GM19351 (cell line): ENCODE measurements at regions not wholly inside any gene's neighbourhood (a gene's known extent, or its start where the extent isn't known, plus 50 kb on each side); places are given as distances from the start of the nearest gene placed in this dataset.

Experiments used
- ATAC-seq: cut with Tn5 transposase; IDR thresholded peaks from one replicate; pipeline ENCODE4 v1.9.1; 2021; ENCODE audit warnings: mild to moderate bottlenecking, moderate library complexity; ENCODE audit not compliant: unreplicated experiment

DNA sequence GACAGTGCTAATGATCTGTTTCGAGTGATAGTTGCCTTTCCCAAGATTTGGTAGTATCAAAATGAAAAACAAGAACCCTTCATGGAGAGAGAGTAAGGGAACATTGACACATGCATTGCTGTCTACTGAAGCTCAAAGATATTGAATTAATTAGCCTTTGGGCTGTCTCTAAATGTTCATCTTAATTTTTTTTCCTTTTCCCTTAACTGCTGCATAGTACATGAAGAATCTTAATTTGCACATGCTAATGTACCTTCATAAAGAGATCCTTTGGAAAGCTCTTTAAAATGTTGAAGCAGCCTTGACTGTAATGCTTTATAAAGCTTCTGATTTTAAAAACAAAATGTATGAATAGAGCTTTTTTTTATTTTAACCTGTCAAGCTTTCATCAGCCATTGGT lies 452.2 kb downstream of the TUSC7 start:
- ATAC-seq, result no peak

DNA sequence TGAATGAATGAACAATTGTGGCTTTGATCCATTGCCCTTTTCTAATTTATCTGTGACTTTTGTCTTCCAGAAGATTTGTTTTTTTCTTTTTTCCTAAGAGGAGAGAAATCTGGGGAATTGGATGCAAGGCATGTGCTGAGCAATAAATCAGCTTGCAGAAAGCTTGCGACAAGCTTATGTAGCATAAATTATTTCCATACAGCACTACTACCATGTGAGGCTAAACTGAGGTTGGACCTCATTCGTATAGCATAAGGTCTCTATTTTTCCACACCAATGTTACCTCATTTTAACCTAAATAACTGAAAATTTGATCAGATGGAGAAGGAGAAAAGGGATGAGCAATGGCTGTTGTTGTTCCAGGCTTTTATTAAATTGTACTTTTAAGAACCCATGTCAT lies 455.6 kb downstream of the TUSC7 start:
- ATAC-seq, result no peak

GRCh38 chr3:117165601-117166051 lies 456.0 kb downstream of the TUSC7 start:
- no peak for ATAC-seq

- no peak for ATAC-seq
Observed at GRCh38 chr3:117168896-117169295, 459.3 kb downstream of the TUSC7 start.

GRCh38 chr3:117170094-117170493 lies 460.5 kb downstream of the TUSC7 start:
- ATAC-seq, result no peak

- no peak for ATAC-seq
Observed at GRCh38 chr3:117171124-117171523, 461.5 kb downstream of the TUSC7 start.

GRCh38 chr3:117172426-117172825 lies 462.8 kb downstream of the TUSC7 start:
- no peak for ATAC-seq

- no peak for ATAC-seq
Observed at GRCh38 chr3:117181222-117181621, 471.6 kb downstream of the TUSC7 start.

- no peak for ATAC-seq
Observed at GRCh38 chr3:117184574-117184973, 475.0 kb downstream of the TUSC7 start.

GRCh38 chr3:117191245-117191644 lies 481.7 kb downstream of the TUSC7 start:
- no peak for ATAC-seq

DNA sequence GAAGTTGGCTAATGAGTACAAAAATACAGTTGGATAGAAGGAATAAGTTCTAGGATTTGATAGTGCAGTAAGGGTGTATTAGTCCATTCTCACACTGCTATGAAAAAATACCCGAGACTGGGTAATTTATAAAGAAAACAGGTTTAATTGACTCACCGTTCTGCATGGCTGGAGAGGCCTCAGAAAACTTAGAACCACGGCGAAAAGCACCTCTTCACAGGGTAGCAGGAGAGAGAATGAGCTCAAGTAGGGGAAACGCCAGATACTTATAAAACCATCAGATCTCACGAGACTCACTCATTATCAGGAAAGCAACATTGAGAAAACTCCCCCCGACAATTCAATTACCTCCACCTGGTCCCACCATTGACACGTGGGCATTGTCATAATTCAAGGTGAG lies 483.3 kb downstream of the TUSC7 start:
- ATAC-seq, result peak; percentile 41

- no peak for ATAC-seq
Observed at GRCh38 chr3:117193390-117193789, 483.8 kb downstream of the TUSC7 start.

- no peak for ATAC-seq
Observed at GRCh38 chr3:117195034-117195433, 485.5 kb downstream of the TUSC7 start.

- no peak for ATAC-seq
Observed at GRCh38 chr3:117200962-117201361, 491.4 kb downstream of the TUSC7 start.

DNA sequence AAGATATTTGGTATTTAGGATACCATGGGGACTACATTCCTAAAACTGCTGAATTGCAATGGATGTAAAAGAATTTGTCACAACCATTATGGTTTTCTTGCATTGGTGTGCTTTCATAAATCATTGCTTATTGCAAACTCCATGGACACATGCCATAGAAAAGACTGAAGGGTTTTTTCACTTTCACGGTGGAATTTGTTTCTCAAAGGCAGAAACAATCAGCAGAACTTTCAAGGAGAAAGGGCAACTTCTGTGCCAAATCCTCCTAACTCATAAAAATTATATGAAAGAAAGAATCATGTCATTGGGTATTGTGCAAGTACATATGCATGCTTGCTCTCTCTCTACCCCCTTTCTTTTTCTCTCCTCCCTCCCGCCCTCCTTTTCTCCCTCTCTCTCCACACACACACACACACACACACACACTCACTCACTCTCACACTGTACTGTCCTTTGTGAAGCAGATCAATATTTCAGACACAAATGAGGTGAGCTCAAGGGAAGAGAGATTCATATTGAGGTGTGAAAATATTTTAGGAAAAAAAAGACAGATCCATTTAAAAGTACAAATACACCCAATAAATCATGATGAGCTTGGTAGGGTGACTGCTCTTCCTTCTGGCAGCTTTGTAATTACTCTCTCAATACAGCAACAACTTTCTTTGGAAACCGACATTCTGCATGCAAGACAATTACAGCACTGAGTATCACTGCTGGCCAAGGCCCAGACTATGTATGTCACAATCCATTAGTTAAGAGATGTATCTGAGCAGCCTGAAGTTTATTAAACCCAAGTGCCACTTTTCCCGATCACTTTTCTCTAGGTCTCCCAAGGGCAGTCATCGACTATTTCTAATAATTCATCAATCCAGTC lies 492.6 kb downstream of the TUSC7 start:
- no peak for ATAC-seq

DNA sequence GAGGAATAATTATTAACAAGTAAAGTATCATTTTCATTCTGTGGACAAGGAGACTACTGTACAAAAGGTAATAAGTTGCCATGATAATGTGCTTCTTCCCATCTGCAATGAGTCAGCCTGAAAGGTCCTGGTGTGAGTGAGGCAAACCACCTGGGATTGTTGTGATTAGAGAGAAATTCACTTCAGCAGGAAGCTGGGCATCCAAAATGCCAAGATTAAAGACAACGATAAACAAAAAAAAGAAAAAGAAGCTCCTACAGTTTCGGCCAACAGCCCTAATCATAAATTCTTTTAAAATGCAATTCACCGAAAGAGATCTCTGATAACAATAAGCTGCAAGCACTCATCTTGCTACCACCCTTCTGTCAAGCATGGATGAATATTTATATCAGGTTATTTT lies 507.8 kb downstream of the TUSC7 start:
- no peak for ATAC-seq

DNA sequence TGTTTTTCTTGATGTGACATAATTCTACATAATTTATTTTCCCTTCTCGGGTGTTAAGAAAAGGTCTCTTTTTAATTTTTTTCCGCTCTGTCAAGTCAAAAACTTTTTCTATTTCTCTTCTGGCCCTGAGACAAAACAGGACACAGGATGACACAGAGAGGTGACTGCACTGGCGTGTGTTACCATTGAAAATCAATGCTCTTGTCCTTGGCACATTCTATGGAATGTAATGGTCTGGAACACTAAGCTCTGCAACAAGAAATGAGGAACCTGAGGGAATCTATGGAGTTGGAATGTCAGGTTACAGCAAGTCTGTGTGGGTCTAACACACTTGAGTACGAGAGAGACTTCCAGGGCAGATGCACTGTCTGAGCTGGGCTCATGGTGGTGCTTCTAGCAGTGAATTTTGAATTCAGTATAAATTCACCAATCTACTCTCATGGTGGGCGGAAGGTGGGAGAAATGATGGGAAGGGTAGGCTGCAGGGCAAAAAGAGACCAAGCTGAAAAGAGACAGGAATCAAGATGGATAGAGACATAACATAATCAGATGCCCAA lies 508.3 kb downstream of the TUSC7 start:
- no peak for ATAC-seq

GRCh38 chr3:117218641-117219048 lies 509.1 kb downstream of the TUSC7 start:
- ATAC-seq, result no peak

- ATAC-seq, result no peak
Observed at GRCh38 chr3:117219296-117219695, 509.7 kb downstream of the TUSC7 start.

GRCh38 chr3:117226932-117227331 lies 517.4 kb downstream of the TUSC7 start:
- no peak for ATAC-seq

DNA sequence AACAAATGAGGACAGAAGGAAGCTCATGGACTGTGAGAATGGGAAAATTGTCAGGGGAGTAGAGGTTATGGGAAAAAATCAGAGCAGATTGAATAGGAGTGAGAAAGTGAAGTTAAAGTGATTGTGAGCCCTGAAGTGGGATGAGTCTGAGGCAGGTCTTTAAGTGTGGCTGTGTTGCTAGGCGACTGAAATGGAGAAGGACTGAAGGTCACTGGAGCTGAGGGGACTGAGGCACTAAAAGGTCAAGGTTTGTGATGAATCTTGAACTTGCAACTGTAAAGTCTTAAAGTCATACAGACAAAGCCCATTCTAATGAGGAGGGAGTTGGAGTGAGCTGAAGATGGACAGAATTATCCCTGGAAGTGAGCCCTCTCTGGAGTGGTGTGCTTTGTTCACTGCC lies 518.9 kb downstream of the TUSC7 start:
- ATAC-seq, result no peak

DNA sequence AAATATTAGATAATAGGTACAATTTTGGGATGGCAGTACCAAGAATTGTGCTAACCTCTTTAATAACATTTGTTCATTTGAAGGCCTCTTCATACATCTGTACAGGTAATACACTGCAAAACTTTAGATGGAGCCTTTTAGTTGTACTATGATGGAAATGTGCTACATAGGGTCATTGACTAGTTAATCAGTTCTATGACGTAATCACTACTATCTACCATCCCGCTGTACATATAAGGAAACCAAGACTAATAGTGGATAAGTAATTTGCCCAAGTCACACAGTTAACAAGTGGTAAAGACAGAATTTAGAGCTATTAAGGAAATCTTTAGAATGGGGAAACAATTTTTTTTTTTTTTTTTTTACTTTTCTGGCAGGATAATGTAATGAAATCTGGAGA lies 521.3 kb downstream of the TUSC7 start:
- ATAC-seq, result no peak
